ENCODE measurements at regions not wholly inside any gene's neighbourhood (a gene's known extent, or its start where the extent isn't known, plus 50 kb on each side); places are given as distances from the start of the nearest gene placed in this dataset.
"Not testable (repeated sequence)": the region's sequence is repeated elsewhere in the genome, so short reads cannot be mapped to it uniquely, and the experiment has no call there.

DNA sequence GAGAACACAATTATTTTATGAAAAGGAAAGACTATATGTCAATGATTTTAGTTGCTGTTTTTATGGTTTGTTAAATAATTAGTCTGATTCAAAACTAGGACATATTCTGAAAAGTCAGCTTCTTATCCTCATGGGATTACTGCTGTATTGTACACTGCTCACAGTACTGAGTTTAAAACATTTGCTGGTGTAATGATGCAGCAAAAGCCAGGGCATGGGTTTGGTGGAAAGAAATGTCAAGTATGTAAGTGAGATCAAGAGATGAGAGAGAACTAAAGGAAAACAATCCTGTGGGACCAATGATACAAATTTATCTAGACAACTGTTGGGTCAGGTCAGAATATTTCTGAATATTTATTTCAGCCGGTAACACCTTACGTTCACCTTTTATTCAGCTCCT, 210.1 kb upstream of the ARHGEF26 start:
- no peak for DNase-seq (ENCODE audit: low spot score)

DNA sequence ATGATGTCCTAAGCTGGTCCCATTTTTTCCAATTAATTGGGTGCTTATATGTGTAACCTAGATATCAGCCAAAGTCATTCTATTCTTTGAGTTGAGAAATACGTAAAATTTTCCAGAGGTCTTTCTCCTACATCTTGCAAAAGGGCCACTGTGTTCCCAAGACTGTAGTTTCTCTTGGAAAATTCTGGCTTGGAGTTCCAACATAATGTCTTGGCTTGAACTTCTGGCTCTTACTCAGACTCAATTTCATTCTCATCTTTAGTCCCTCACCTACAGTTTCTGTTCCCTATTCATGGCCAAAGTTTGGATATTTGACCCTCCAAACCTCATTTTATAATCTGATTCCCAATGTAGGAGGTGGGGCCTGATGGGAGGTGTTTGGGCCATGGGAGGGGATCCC, 201.4 kb upstream of the ARHGEF26 start:
- DNase-seq (ENCODE audit: low spot score), result no peak

DNA sequence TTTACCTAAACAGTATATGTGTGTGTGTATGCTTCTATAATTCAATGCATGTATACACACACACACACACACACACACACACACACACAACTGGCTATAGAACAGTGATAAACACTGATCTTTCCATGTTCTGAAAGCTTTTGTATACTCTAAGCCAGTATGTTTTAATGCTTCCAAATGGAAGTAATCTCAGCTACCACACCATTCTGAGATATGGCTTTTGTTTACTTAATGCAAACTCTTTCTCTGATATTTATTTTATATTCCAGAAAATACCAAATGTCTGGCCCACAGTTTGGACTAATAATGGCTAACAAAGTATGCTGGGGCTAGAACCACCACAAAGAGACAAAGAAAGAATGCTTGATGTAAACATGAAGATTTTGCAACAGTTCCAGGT, 199.4 kb upstream of the ARHGEF26 start:
- no peak for DNase-seq (ENCODE audit: low spot score)

DNA sequence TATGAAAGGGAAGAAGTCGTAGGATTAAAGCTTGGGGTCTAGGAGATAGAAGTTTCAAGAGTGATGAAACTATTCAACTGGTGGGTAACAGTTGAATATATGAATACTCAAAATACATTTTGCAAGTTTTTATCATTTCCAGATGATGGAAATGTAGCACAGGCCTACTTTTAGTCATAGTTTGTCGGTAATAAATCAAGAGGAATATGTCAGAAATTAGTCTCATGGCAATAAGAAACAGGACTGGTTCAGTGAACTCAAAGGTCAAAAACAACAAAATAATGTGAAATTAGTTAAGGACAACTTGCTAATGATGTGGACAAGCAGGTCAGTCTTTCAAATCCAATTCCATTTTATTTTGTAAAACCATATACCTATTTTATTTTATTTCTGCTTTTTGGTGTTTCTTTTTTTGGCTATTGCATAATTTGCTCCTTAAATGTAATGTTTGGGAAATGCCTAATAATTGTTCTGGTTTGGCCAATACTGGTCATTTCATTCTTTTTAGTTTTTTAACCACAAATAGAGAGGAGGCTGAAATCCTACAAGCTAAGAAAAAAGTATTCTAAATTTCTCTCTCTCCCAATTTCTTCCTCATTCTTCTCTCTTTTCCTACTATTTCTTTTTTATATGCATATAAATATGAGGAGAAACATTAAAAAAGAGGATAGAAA, 195.2 kb upstream of the ARHGEF26 start:
- no peak for DNase-seq (ENCODE audit: low spot score)

DNA sequence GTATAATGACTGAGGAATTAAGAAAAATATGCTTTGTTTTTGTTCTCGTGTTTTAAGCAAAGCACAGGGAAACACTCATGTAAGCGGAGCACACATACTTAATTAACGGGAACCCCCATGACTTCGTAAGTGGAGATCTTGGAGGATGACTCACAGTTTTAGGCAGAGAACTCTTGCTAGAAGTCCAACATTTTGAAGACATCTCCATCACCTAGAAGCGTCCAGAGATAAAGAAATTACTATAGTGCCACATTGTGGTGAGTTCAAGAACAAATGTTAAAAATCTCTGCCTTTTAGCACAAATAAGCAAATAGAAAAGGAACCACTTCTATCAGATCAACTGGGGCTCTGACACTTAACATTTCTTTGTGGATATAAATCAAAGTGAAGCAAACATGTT, 194.1 kb upstream of the ARHGEF26 start:
- no peak for DNase-seq (ENCODE audit: low spot score)

DNA sequence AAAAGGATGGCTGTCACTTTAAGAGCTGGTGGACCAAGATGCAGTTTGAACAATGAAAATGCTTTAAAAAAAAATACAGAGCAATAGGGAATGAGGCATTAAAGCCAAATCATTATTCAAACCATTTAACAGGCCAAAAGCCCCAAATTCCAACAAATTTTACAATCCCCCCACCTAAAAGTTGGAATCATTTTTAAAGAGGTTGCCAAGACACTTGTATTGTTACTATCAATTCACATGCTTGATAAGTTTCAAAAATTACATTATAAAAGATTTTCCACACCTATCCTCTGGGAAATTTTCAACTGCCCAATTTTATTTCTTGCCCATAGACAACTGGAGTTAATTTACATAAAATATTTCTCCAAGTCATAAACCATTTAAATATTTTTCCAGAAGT, 192.3 kb upstream of the ARHGEF26 start:
- DNase-seq (ENCODE audit: low spot score), result no peak

DNA sequence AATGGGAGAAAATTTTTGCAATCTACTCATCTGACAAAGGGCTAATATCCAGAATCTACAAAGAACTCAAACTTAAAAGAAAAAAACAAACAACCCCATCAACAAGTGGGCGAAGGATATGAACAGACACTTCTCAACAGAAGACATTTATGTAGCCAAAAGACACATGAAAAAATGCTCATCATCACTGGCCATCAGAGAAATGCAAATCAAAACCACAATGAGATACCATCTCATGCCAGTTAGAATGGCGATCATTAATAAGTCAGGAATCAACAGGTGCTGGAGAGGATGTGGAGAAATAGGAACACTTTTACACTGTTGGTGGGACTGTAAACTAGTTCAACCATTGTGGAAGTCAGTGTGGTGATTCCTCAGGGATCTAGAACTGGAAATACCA, 187.7 kb upstream of the ARHGEF26 start:
- not testable (repeated sequence) for DNase-seq (ENCODE audit: low spot score)

DNA sequence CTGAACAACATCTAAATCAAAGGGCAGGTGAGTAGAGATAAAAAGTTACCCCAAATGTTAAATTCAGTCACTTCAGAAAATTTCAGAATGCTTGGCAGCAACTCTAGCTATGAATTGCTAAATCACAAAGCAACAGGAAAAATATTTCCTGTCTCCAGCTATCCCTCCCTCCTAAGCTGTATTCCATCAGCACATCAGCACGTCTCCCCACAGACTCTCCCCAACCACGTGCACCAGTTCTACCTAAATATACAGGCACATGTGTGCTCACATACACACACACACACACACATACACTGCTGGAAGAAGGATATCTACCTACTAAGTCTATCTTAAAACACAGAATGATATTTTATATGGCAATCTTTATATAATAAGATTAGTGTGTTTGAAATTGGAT, 177.1 kb upstream of the ARHGEF26 start:
- DNase-seq (ENCODE audit: low spot score), result no peak

DNA sequence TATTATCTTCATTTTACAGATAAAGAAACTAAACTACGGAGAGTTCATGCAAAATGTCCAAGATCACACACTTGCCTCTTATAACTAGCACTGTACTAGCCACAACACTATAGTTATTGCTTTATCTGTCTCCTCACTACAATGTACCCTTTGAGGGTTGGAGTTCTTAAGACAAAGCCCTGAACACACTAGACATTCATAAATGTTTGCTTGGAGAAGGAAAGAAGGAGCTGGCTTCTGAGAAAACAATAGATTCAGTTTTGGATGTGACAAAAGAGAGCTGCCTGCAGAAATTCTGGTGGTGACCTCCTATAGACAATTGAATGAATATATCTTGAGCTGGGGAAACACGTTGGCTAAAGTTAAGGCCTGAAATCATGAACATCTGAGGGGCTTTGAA, 169.9 kb upstream of the ARHGEF26 start:
- DNase-seq (ENCODE audit: low spot score), result no peak

DNA sequence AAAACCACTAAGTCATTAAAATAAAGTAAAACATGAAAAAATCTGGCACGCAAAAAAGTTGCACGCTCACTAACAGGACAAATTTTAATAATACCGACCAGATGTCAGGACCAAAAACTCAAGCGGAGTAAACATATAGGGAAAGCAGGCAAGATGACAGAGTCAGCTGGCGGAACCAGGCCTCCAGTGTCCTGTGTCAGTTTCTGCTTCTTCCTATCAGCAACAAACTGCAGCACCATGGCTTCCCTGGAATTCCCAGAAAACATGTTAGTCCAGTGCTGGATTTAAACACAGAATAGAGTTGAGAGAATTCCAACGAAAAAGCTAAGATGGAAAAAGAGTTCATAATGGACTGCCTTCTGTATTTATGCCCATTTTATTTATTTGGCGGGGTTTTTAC, 169.1 kb upstream of the ARHGEF26 start:
- no peak for DNase-seq (ENCODE audit: low spot score)

DNA sequence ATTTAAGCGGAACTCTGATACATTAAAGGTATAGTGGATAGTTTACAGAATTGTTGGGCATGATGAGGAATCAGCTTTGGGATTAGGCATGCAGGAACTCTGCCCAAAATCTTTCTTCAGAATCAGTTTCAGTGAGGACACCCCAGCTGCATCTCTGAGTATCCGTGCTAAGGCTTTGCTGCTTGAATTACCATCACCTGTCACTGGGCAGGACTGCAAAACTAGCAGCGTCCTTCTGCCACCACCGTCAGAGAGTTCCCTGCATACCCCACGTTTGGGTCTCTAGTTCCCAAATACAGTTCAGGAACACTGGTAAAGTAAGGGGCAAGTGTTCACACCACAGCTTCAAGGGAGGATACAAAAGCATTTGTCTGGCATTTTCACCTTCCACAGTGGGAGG, 164.6 kb upstream of the ARHGEF26 start:
- no peak for DNase-seq (ENCODE audit: low spot score)

DNA sequence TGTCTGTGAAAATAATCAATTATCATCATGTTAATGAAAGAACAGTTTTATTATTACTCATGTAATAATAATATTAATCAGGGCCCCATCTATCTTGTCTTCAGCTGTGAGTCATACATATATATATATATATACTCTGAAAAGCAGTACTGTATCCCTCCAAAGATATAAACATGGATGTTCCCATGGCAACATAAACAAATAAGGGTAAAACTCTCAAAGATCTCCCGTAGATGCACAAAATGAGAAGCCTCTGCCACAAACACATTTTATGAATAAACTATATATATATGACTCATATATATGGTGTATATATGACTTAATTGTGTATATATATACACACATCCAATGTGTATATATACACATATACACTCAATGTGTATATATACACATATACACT, 163.8 kb upstream of the ARHGEF26 start:
- no peak for DNase-seq (ENCODE audit: low spot score)

DNA sequence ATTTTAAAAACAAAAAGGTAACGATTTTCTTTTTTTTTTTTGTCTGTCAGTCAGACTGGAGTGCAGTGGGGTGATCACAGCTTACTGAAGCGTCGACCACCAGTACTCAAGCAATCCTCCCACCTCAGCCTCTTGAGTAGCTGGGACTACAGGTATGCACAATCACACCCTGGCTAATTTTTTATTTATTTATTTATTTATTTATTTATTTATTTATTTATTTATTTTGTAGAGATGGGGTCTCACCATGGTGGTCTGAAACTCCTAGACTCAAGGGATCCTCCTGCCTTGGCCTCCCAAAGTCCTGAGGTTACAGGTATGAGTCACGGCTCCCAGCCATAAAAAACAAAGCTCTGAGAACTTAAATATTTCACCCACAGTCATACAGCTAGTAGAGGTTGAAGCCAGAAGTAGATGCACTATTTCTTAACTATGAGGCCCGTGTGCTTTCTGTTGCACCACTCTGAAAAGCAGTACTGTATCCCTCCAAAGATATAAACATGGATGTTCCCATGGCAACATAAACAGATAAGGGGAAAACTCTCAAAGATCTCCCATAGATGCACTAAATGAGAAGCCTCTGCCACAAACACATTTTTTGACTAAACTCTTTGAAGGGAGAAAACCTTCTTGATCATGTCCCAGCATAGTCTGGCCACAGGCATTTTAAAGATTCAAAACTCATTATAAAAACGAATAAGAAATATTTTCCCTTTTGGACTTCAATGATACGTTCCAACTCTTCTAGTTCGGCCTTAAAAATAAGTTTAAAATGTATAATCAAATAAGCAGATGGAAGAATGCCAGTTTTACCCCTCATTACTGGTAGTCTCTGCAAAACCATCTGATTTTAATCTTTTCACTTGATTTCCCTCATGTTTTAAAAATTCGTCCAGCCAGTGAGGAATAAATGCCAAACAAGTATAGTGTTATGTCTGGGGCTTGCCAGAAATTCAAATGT, 162.3 kb upstream of the ARHGEF26 start:
- no peak for DNase-seq (ENCODE audit: low spot score)

DNA sequence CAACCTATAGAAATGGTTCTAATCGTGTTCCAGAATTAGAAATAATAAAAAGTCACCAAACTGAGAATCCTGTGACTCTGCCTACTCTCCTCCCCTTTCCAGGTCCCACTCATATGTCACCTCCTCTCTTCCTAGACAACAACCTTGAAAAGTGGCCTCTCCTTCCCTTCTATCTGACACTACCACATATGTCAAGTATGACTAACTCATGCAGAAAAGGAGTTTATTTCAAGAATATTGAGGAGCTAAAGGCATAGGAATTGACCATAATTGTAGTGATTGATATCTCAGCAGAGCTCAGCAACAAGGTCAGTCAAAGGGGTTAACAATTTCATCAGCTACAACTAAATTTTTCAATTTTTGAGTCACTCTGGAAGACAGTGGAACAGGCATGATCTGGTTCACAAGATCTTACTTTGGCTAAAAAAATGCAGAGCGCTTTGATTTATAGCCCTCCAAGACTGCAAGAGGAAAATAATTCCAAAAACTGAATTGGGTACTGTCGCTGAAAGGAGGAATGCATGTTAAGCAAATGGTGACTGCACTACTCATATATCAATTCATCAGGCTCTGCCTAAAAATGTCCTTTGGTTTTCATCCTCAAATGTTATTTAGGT, 160.6 kb upstream of the ARHGEF26 start:
- DNase-seq (ENCODE audit: low spot score), result no peak

DNA sequence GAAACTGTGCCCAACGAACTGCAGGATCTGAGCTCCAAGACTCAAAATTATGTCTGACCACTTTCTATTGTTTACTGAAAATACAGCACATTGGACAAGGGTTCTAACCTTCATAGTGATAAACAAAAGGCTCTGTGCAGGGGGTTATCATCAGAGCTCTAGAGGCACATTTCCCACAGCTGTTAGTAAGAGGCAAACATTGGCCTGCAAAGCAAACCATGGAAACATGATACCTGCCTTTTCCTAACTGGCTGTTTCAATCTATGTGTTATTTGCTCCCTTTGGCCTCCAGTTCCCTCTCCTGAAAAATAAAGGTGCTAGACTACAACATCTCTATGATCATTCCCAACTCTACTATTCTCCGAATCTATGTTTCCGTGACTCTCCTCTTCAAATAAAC, 159.7 kb upstream of the ARHGEF26 start:
- DNase-seq (ENCODE audit: low spot score), result no peak

DNA sequence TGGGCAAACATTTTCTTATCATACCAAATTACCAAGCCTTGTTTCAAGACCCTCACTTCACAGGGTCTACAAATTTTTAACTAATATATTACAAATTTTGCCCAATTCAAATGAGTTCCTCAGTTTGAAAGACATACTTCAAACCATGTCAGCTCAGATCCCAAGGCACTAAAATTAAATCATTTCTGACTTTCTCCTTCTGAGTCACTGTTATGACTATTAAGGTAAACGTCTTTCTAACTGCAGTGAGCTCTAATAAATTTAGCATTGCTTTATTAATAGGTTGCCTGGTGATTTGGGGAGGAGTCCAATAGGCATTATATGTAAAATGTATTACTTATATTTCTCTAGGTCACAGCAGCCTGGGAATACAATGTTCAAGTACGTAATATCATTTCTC, 158.2 kb upstream of the ARHGEF26 start:
- DNase-seq (ENCODE audit: low spot score), result no peak

DNA sequence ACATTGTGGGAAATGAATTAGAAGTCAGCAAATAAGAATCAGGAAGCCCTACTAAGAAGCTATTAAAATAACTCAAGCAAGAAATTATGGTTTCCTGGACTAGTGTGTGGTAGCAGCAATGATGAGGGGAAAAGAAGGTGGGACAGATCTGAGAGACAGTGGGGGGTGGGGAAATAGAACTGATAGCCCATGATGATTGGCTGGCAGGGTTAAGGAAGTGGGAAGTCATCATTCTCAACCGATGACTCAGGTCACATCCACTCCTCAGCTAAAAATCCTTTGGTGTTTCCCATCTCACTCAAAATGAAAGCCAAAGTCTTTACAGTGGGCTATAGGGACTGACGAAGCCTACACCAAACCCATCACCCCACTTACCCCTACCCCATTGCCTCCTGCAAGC, 153.9 kb upstream of the ARHGEF26 start:
- DNase-seq (ENCODE audit: low spot score), result no peak

DNA sequence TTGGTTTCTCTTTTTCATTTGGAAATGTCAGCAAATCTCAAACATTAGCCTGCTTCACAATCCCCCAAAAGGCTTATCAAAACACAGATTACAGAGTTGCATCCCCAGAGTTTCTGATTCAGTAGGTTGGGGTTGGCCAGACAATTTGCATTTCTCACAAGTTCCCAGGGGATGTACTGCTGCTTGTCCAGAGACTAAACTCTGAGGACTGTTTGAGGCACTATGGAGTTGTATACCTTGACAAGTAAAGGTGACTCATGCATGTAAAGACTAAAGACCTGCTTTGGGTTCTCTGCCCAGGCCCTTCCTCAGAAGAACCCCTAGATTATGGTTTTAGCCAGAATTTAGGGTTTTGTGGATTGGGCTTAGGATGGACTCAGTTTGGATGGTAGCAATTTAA, 151.1 kb upstream of the ARHGEF26 start:
- no peak for DNase-seq (ENCODE audit: low spot score)

DNA sequence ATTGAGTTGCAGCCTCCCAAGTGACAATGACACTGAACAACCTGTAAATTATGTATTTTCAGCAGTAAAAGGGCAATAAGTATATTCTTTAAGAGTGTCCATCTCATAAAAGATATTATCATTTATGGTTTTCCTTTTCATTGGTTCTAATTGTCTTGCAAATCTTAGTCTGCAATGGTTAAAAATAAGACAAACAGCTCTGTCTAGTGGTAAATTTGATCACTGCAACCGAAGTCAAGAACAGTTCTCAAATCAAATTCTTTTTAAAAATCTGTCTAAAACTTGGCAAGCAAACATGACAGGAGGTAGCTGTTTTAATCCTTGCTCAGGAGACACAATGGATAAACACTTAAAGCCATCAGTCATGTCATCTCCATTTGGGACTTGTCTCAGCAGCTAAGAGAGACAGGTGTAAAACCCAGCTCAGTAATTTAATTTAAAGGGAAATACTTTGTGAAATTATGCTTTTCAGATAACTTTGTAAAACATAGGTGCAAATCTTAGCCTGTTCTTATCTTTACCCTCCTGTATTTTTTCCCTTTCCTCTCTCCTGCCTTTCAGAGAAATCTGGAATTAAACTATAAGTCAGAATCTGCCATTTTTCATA, 150.3 kb upstream of the ARHGEF26 start:
- DNase-seq (ENCODE audit: low spot score), result peak; percentile 39

DNA sequence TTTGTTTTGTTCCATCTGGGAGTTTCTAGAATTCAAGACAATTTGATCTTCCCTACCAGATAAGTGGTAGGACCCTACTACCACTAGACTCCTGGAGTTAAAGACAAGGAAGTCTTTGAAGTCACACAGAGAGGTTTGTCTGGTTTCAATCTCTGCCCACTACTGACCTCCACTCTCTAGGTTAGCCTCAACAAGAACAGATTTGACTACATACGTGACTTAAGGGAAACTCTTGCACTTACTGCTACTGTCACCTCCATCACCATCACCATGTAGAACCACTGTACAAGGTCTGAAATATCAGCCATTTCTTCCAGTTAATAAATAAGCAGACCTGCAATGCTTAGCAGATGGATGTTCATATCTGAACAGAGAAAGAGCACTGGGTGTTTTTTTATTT, 148.3 kb upstream of the ARHGEF26 start:
- no peak for DNase-seq (ENCODE audit: low spot score)

DNA sequence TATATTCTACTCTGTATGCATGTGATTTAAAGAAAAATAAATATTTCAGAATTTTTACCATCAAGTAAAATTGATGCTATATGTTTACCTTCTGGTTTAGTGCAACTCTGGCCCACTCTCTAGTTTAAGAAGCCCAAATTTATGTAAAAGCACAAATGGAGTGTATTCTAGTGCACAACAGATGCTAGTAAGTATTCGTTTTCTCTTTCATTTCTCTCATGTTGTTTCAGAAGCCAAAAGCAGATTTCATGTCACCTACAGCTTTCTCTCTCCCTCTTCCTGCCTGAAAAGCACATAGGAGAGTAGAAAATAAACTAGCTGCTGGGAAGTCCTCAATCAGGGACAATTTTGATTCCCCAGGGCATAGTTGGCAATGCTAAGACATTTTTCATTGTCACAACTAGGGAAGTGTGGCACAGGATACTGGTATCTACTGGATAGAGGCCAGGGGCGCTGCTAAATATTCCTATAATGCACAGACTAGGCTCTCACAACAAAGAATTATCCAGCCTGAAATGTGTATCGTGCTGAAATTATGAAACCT, 147.4 kb upstream of the ARHGEF26 start:
- no peak for DNase-seq (ENCODE audit: low spot score)

DNA sequence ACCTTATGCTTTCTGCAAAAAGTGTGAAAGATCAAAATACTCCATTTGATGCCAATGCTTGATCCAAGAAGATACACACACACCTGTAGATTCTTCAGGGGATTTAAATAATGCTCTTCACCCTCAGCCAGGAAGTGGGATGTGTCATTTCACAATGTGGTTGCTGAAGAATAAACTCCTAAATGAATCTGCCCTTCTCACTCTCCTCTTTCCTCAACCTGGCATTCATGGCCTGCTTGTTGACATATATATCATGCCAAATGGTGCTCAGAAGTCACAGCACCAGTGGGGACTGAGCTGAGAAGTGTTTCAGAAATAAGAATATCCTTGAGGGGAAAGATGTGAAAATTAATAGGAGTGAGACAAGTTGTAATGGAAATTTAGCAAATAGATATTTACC, 146.6 kb upstream of the ARHGEF26 start:
- no peak for DNase-seq (ENCODE audit: low spot score)

Measured in D341Med (cell line).